AG08396 (cell line): ENCODE measurements at regions not wholly inside any gene's neighbourhood (a gene's known extent, or its start where the extent isn't known, plus 50 kb on each side); places are given as distances from the start of the nearest gene placed in this dataset.
A peak's percentile ranks its signal among the peaks of the same experiment; 100 is the strongest.
"Not testable (repeated sequence)": the region's sequence is repeated elsewhere in the genome, so short reads cannot be mapped to it uniquely, and the experiment has no call there.

Experiments used
- DNase-seq: peaks from one replicate; pipeline ENCODE4 v3.0.0; 2012; ENCODE audit warnings: low spot score, mixed read lengths

- DNase-seq = no peak
Measured at GRCh38 chrX:80929251-80929650, 119.6 kb upstream of the BRWD3 start.

- DNase-seq = no peak
Measured at GRCh38 chrX:80917919-80918318, 108.2 kb upstream of the BRWD3 start.

GRCh38 chrX:80912351-80912750 is 102.7 kb upstream of the BRWD3 start:
- not testable (repeated sequence) for DNase-seq

GRCh38 chrX:80879916-80880315 is 70.2 kb upstream of the BRWD3 start:
- DNase-seq = peak; percentile 8

GRCh38 chrX:80879143-80879542 is 69.5 kb upstream of the BRWD3 start:
- no peak for DNase-seq

- DNase-seq = peak; percentile 22
Measured at GRCh38 chrX:80876877-80877276, 67.2 kb upstream of the BRWD3 start.
